ENCODE measurements at regions not wholly inside any gene's neighbourhood (a gene's known extent, or its start where the extent isn't known, plus 50 kb on each side); places are given as distances from the start of the nearest gene placed in this dataset.

DNA sequence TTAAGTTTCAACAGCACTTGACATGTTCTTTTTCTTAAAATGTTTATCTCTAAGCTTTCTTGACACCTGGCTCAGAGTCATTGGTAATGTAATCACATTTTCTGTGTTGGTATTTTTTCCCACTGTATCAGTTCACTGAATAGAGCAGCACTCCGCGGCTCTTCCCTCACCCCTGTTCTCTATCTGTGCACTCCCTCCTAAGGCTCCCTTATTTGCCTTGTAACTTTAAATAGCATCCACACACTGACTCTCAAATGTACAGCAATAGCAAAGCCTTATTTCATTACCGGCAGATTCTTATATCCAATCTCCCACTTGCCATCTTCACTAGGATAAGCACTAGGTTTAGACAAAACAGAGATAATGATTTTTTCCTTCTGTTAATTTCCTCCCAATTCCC lies 935.5 kb upstream of the SLC10A2 start:
- Histone ChIP-seq H3K27ac (no peak overlapping the region), H3K9me3 (no peaks in the 10 kb centered on the region), H3K4me1 (no peaks in the 10 kb centered on the region), H3K27me3 (no peaks in the 10 kb centered on the region), H3K4me3 (no peak overlapping the region), H3K36me3 (no peaks in the 10 kb centered on the region)
- TF ChIP-seq POLR2AphosphoS5 (IDR thresholded peaks at IDR 0.05; ENCODE audit: insufficient read depth in 1 of 2, low read depth in 1 of 2) (no peak), CTCF (IDR thresholded peaks at IDR 0.05) (no peak), POLR2A (IDR thresholded peaks at IDR 0.05) (no peak)
- DNase-seq (ENCODE audit: extremely low spot score in 2 of 2), result no peak
- intact Hi-C loops (cut with DNase I), result no loop called here

GRCh38 chr13:103996733-103997132 lies 930.5 kb upstream of the SLC10A2 start:
- H3K36me3 ChIP-seq, result no peaks in the 10 kb centered on the region
- no peak overlapping the region for H3K27ac ChIP-seq
- DNase-seq (ENCODE audit: extremely low spot score in 2 of 2), result no peak
- no peaks in the 10 kb centered on the region for H3K4me1 ChIP-seq
- no peaks in the 10 kb centered on the region for H3K27me3 ChIP-seq
- TF ChIP-seq CTCF (IDR thresholded peaks at IDR 0.05) (no peak), POLR2A (IDR thresholded peaks at IDR 0.05) (no peak), POLR2AphosphoS5 (IDR thresholded peaks at IDR 0.05; ENCODE audit: insufficient read depth in 1 of 2, low read depth in 1 of 2) (no peak)
- H3K9me3 ChIP-seq, result no peaks in the 10 kb centered on the region
- intact Hi-C loops (cut with DNase I), result loop anchor here (5.0 kb wide), 1 partner anchor 391 kb away; no protein-coding TSS in a partner anchor
- H3K4me3 ChIP-seq, result no peak overlapping the region

DNA sequence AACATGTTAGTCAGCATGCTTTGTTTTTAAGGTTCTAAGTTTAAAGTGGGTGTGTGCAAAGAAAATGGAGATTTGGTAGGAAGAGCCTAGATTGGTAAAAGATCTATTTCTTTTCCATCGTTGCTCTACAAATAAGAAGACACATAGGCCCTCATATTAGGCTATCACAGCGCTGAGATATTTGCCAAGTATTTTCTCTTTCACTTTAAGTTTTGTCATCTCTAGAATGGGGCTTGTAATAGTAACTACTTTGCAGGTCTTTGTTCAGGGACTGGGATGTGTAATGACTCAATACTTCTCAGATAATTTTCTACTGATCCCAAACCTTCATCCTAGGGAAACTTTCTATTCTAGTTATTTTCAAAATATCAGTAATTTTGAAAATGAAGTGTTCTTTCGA lies 917.7 kb upstream of the SLC10A2 start:
- no peak for TF ChIP-seq CTCF (IDR thresholded peaks at IDR 0.05)
- TF ChIP-seq POLR2AphosphoS5 (IDR thresholded peaks at IDR 0.05; ENCODE audit: insufficient read depth in 1 of 2, low read depth in 1 of 2), result no peak
- no peak for TF ChIP-seq POLR2A (IDR thresholded peaks at IDR 0.05)
- Histone ChIP-seq H3K4me1 (no peaks in the 10 kb centered on the region), H3K9me3 (no peaks in the 10 kb centered on the region), H3K4me3 (no peak overlapping the region), H3K27me3 (no peaks in the 10 kb centered on the region), H3K36me3 (no peaks in the 10 kb centered on the region), H3K27ac (no peak overlapping the region)
- intact Hi-C loops (cut with DNase I), result no loop called here
- DNase-seq (ENCODE audit: extremely low spot score in 2 of 2), result no peak

DNA sequence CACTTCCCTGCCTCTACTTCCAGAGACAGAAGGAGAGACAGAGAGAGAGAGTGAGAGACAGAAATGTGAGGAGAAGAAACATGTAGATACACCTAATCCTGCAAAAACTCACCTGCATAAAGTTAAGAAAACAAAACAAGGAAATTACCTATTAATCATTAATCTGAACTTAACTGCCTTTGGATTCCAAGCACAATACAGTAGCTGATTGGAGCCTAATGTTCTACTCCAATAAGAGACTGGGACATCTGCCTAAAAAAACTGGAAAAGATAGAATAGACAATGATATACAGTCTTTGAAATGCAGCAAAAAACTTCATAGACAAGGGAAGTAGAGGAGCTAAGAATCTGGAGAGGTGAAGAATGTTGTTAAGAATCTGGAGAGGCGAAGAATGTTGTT lies 910.2 kb upstream of the SLC10A2 start:
- no peak overlapping the region for H3K27ac ChIP-seq

More for the DNA sequence above, 910.2 kb upstream of the SLC10A2 start:
- Histone ChIP-seq H3K27me3 (no peaks in the 10 kb centered on the region), H3K4me1 (no peaks in the 10 kb centered on the region), H3K4me3 (no peak overlapping the region), H3K36me3 (no peaks in the 10 kb centered on the region), H3K9me3 (no peaks in the 10 kb centered on the region)
- DNase-seq (ENCODE audit: extremely low spot score in 2 of 2), result no peak
- intact Hi-C loops (cut with DNase I), result loop anchor here (5.0 kb wide), 1 partner anchor 259 kb away; no protein-coding TSS in a partner anchor
- no peak for TF ChIP-seq POLR2AphosphoS5 (IDR thresholded peaks at IDR 0.05; ENCODE audit: insufficient read depth in 1 of 2, low read depth in 1 of 2)
- TF ChIP-seq POLR2A (IDR thresholded peaks at IDR 0.05), result no peak
- no peak for TF ChIP-seq CTCF (IDR thresholded peaks at IDR 0.05)

All from vagina (tissue), 2 donors.